NB4 (cell line): ENCODE measurements at regions not wholly inside any gene's neighbourhood (a gene's known extent, or its start where the extent isn't known, plus 50 kb on each side); places are given as distances from the start of the nearest gene placed in this dataset.

ENCODE experiments used
- POLR2A ChIP-seq: IDR thresholded peaks from 2 replicates; pipeline ENCODE4 v1.6.1; 2011; ENCODE audit warnings: mild to moderate bottlenecking; ENCODE audit not compliant: insufficient read length; ENCODE audit errors: extremely low read depth
- TF ChIP-seq, protein P1 (sequence below): IDR thresholded peaks from one replicate; pipeline ENCODE4 v1.5.1; 2012; ENCODE audit warnings: low read depth, low read length

DNA sequence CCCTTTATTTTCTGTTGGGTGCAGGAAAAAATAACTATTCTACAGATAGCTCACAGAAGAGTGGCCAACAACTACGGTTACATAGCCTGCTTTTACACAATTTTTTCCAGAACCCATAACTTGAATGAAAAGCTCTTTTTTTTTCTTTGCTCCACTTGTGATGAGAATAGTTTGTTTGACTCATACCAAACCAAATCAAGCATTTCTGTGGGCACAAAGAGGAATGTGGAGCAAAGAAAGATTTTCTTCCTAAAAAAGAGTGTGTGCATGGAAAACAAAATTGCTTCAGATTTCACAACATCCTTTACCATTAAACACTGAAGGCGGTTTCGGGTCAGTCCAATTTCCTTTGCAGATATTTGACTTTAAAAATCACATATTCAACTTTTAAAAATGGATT is 54.8 kb upstream of the RAB11FIP2 start:
- TF ChIP-seq, protein P1, sequence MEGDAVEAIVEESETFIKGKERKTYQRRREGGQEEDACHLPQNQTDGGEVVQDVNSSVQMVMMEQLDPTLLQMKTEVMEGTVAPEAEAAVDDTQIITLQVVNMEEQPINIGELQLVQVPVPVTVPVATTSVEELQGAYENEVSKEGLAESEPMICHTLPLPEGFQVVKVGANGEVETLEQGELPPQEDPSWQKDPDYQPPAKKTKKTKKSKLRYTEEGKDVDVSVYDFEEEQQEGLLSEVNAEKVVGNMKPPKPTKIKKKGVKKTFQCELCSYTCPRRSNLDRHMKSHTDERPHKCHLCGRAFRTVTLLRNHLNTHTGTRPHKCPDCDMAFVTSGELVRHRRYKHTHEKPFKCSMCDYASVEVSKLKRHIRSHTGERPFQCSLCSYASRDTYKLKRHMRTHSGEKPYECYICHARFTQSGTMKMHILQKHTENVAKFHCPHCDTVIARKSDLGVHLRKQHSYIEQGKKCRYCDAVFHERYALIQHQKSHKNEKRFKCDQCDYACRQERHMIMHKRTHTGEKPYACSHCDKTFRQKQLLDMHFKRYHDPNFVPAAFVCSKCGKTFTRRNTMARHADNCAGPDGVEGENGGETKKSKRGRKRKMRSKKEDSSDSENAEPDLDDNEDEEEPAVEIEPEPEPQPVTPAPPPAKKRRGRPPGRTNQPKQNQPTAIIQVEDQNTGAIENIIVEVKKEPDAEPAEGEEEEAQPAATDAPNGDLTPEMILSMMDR = no peak
- no peak for TF ChIP-seq POLR2A
